Hepatic stellate cell (primary cell): ENCODE measurements at regions not wholly inside any gene's neighbourhood (a gene's known extent, or its start where the extent isn't known, plus 50 kb on each side); places are given as distances from the start of the nearest gene placed in this dataset.

Experiments
- DNase-seq: peaks from one replicate; pipeline ENCODE4 v3.0.0; 2011; ENCODE audit warnings: low spot score

- no peak for DNase-seq
Measured at GRCh38 chr10:128624656-128625530, 498.7 kb upstream of the MKI67 start.

- no peak for DNase-seq
Measured at GRCh38 chr10:128625926-128626325, 499.7 kb upstream of the MKI67 start.

GRCh38 chr10:128626397-128627000 lies 500.3 kb upstream of the MKI67 start:
- no peak for DNase-seq

GRCh38 chr10:128627811-128628210 lies 501.6 kb upstream of the MKI67 start:
- DNase-seq, result no peak

GRCh38 chr10:128628252-128628651 lies 502.0 kb upstream of the MKI67 start:
- no peak for DNase-seq

GRCh38 chr10:128629111-128630096 lies 503.2 kb upstream of the MKI67 start:
- DNase-seq, result no peak

GRCh38 chr10:128630787-128631252 lies 504.6 kb upstream of the MKI67 start:
- DNase-seq, result no peak

GRCh38 chr10:128631801-128632241 lies 505.6 kb upstream of the MKI67 start:
- DNase-seq, result no peak

GRCh38 chr10:128632694-128633093 lies 506.5 kb upstream of the MKI67 start:
- DNase-seq, result no peak

GRCh38 chr10:128633864-128634540 lies 507.8 kb upstream of the MKI67 start:
- DNase-seq, result no peak

- DNase-seq, result no peak
Measured at GRCh38 chr10:128642023-128642422, 515.8 kb upstream of the MKI67 start.

- no peak for DNase-seq
Measured at GRCh38 chr10:128642502-128642901, 516.3 kb upstream of the MKI67 start.

GRCh38 chr10:128643658-128644057 lies 517.4 kb upstream of the MKI67 start:
- DNase-seq, result no peak

- DNase-seq, result no peak
Measured at GRCh38 chr10:128645486-128645885, 519.3 kb upstream of the MKI67 start.

- no peak for DNase-seq
Measured at GRCh38 chr10:128646956-128647355, 520.7 kb upstream of the MKI67 start.

GRCh38 chr10:128657548-128657947 lies 531.3 kb upstream of the MKI67 start:
- DNase-seq, result no peak

- DNase-seq, result no peak
Measured at GRCh38 chr10:128660726-128661125, 534.5 kb upstream of the MKI67 start.

GRCh38 chr10:128661404-128662197 lies 535.4 kb upstream of the MKI67 start:
- no peak for DNase-seq

- DNase-seq, result no peak
Measured at GRCh38 chr10:128662520-128662919, 536.3 kb upstream of the MKI67 start.

GRCh38 chr10:128664729-128665128 lies 538.5 kb upstream of the MKI67 start:
- no peak for DNase-seq

- no peak for DNase-seq
Measured at GRCh38 chr10:128675405-128675804, 549.2 kb upstream of the MKI67 start.
